Erythroblast (primary cell): ENCODE measurements at regions not wholly inside any gene's neighbourhood (a gene's known extent, or its start where the extent isn't known, plus 50 kb on each side); places are given as distances from the start of the nearest gene placed in this dataset.
A peak's percentile ranks its signal among the peaks of the same experiment; 100 is the strongest.

ENCODE experiments used
- DNase-seq, 2 experiments: peaks; one replicate each; lab custom pipeline; 2025; lab: John Stamatoyannopoulos, UW
- GATA1 ChIP-seq: IDR thresholded peaks from 2 replicates; pipeline ENCODE4 v1.6.1; 2011; ENCODE audit warnings: low read depth, mild to moderate bottlenecking, control low read depth, low read length, moderate library complexity
- POLR2A ChIP-seq: IDR thresholded peaks from 2 replicates; pipeline ENCODE4 v1.6.1; 2011; ENCODE audit warnings: mild to moderate bottlenecking, low read length

DNA sequence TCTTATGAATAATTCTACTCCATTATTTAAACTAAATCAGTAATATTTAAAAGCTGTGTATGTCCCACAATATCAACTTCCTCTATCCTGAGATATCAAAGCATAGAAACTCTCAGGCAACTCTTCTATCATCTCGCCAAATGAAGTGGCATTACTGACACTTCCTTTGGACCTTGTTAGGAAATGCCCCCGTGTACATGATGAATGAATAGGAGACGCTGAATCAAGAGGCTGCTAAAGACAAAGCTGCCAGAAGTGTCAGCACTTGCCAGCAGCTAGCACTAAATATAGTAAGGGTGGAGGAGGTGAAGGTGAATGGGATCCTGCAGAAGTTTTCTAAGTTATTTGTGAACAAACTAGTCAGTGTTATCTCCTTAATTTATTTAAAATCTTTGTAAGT lies 99.5 kb upstream of the BLTP1 start:
- no peak for DNase-seq
- no peak for TF ChIP-seq POLR2A
- no peak for TF ChIP-seq GATA1

DNA sequence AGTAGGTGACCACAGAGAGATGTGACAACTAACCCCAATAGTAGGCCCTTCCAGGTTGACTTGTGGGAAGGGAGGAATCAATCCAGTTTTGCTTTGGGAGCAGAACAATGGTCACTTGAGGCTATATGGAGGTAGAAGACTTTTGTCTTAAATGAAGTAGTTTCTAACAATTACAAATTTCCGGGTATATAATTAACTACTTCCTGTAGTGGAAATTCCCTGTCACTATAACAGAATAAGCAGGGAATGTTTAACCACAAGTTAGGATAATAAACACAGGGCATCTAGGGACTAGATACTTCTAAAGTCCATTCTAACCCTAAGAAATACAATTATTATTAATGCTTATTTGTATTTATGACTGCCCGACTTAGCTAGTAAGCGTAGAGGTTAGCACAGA lies 99.0 kb upstream of the TRPC3 start:
- no peak for DNase-seq
- no peak for TF ChIP-seq POLR2A
- TF ChIP-seq GATA1, result no peak

DNA sequence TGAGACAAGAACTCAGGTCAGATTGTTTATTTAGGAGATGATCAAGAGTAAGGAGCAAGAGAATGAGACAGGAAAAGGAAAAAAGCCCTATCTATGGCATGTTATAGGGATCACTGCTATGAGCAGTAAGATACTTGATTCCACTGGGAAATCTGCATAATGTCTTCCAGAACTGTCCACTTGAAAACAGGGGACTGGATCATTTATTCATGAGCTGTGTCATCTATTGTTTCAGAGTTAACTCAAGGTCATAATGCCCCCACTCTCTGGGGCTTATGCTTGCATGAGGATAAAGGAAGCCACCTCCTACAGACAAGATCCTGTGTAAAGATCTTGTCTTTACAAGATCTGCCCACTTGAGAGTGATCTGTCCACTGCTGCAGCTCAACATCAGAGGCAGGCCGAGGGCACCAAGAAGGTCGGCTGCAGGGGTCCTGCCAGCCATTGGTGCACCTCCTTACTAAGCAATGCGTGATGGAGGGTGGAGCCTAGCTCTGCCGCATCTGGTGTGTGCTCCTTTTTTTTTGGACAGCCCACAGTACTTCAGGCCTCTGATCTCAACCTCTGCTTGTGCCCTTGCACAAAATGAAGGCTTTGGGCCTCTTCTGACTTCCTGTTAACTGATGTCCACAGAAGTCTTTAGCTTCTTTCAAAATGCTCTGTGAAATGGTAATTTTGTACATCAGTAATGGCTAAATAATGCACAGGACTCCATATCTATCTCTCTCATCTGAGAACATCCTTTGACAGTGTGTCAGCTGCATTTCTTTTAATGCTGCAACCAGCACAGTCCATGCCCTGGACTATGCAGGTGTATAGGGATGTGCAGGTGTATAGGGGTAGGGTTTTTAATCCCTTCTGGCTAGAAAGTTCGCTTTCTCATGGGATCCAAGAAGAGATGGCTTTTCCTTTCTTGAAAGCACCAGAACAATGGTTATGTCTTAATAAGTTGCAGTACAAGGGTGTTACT lies 95.9 kb upstream of the TRPC3 start:
- DNase-seq, result no peak
- TF ChIP-seq POLR2A, result no peak
- TF ChIP-seq GATA1, result no peak

DNA sequence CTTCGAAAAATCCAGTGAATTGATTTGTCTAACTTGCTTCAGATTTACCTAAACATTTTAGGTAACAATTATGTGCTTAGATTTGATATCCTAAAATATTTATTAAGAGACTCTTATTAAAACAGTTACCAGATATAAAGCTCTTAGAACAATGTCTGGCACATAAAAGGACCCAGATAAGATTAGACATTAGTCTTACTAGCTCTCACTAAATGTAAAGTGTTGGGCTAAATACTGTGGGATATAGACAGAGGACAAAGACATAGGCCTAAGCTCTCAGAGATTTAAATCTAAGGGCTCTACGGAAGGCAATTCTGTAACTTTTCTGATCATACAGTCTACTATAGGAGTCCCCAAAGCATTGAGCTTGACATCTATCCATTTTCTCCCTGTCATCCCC lies 94.4 kb upstream of the TRPC3 start:
- TF ChIP-seq GATA1, result no peak
- TF ChIP-seq POLR2A, result no peak
- DNase-seq, result no peak

DNA sequence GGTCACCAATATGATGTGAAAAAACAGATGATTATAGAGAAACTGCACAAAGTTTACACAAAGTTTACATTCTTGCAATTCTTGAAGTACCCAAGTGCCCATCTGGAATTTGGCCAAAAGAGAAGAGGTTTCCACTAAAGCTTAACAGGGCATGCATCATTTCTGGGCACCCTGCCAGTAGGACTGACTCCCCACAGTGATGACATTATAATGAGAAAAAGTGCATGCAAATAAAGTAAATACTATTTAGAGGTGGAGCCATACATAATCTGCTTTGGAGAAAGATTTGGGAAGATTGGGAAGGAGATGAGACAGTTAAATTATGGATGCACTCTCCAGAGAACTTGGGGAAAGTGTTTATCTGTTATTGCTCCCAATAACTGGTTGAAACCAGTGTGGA lies 93.7 kb upstream of the TRPC3 start:
- DNase-seq, result peak; percentile 53 to 82
- no peak for TF ChIP-seq POLR2A

DNA sequence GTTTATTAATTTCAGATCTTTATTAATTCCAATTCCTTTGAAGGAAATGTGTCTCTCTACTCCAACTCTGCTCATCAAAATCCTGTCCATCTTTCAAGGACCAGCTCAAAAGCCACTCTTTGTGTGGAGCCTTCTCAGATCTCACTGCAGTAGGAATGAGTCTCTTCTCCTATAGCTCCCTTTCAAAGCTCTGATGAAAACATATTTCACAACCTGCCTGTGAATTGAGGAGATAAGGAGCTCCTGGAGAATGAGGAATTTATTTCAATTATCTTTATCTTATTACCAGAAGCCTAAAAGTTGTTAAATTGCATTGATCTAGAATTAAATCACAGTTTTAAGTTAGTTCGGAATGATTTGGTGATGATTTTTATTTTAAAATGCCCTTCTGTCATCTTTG lies 92.6 kb upstream of the TRPC3 start:
- DNase-seq, result no peak
- TF ChIP-seq GATA1 (no peak), POLR2A (no peak)

DNA sequence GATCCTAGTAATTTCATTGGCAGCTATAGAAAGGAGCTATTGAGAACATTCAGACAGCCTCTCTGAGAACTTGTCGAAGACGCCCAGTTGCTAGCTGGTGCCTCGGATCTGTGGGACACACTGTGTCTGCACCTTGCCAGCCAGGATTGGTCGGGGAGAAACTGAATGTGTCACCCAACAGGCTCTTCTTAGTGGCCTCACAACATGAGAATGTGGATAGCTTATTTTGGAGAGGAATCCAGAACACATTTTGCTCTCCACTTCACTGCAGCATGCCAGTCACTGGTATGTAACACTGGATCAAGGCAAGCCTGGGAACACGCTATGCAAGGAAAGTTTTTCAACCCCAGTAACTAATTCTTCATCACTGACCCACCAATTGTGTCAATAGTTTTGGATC lies 89.5 kb upstream of the TRPC3 start:
- TF ChIP-seq POLR2A (no peak), GATA1 (no peak)
- no peak for DNase-seq

DNA sequence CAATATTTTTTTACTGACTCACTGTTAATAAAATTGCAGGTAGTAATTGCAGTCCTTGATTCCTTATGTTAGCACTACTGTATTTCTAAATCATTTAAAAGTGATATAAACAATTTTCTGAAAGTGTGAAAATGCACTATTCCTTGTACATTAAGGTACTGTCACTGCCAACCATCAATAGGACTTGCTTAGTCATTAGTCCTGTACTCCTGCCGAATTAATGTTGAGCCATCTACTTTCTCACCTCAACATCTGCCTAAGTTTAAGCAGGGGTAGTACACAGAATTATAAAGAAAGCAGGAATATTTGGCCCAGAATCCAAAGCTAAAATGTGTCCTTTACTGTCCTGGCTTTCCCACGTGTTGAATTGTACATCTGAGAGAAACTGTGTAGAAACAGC lies 87.0 kb upstream of the TRPC3 start:
- peak; percentile 60 to 82 for DNase-seq
- no peak for TF ChIP-seq GATA1
- TF ChIP-seq POLR2A, result no peak

DNA sequence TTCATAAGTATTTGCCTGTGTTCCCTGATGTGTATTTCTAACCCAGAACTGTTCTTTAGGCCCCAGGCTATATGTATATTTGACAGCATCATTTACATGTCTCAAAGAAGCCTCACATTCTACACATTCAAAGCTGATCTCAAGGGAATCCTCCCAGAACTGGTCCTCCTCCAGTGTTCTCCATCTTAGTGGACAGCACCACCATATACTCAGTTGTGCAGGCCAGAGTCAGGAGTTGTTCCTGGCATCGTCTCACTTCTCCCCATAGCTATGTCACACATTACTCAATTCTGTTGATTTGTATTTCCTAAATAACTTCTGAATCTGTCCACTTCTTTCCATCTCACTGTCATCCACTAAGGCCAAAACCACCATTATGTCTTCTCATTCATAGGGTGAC lies 82.8 kb upstream of the TRPC3 start:
- TF ChIP-seq GATA1 (no peak), POLR2A (no peak)
- DNase-seq, result no peak

DNA sequence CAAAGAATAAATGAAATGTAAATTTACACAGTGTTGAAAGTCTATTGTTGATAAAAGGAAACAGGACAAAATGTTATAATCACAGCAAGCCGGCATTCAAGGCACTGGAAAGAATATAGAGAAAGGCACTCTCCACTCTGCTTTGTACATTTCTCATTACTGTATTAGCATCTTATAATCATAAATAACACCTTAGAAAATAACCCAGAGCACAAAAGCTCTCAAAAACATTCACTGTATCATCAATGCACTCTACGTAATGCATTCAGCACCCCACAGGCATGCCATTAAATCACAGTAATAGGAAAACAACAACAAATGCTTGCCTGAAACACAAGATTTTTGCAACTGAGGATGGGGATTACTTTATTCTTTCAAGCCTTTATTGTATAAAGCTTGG lies 75.3 kb upstream of the TRPC3 start:
- TF ChIP-seq GATA1, result no peak
- TF ChIP-seq POLR2A, result no peak
- no peak for DNase-seq

DNA sequence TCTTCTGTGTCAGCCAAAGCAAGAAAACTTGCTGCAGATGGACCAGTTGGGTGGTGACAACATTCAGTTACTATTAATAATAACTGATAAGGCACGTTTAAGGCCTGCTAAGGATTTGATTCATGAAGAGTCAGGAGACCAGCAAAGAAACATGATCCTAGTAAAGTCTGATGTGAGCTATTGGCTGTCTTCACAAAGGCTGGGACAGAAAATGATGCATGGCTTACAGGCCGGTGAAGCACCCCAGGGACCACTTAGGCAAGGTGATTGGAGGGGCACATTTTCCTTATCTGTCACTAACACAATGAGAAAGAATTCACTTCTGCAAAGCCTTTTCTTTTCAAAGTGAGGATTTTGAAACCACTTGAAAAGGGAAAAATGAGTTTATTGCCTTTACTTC lies 65.4 kb upstream of the TRPC3 start:
- no peak for DNase-seq
- TF ChIP-seq POLR2A (no peak), GATA1 (no peak)

DNA sequence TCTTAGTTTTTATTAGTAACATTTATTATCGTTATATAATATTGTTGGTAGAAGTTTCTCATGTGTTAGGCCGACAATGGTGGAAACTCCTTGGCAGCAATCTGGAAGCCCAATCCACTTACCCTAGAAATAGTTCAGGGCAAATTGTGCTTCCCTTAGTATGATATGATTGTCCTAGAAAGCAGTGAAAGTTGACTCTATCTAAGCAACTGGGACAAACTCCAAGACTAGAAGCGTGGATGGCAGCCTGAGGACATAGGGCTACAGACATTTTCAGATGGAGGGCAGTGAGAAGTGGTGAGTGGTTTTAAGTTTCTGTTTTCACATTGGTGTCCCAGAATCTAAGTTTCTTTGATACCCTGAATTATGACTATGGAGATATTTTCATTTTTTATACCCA lies 63.3 kb upstream of the TRPC3 start:
- no peak for DNase-seq
- TF ChIP-seq POLR2A (no peak), GATA1 (no peak)

DNA sequence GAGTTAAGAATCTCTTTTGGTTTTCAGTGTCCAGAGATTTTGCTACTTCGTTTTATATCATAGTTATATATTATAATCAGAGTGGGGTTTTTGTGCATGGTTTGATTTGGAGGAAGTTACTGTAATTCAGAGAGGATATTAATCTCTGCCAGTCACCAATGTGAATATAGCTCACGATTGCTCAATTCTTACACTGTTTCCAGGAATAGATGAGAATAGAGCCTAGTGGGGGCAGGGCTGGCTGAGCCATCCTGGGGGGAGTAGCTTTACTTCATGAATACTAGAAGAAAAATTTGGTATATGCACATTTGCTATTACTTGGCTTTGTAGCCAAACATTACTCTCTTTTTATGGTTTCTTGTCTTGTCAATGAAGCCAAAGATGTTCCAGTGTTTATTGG lies 60.9 kb upstream of the TRPC3 start:
- TF ChIP-seq GATA1, result no peak
- no peak for DNase-seq

DNA sequence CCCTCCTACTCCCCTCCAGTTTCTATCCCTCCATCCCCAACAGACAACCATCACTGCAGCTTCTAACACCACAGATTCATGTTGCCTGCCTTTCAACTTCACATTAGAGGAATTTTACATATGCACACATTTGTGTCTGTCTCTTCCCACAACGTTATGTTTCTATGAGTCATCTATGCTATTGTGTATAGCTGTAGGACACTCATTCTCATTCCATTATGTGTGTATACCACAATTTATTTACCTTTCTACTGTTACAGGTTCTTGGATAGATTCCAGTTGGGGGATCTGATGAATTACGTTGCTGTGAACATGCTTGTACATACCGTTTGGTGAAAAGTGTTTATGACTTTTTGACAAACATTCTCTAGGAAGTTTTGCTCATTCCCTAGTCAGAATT lies 58.8 kb upstream of the TRPC3 start:
- no peak for TF ChIP-seq GATA1
- TF ChIP-seq POLR2A, result no peak
- no peak for DNase-seq

DNA sequence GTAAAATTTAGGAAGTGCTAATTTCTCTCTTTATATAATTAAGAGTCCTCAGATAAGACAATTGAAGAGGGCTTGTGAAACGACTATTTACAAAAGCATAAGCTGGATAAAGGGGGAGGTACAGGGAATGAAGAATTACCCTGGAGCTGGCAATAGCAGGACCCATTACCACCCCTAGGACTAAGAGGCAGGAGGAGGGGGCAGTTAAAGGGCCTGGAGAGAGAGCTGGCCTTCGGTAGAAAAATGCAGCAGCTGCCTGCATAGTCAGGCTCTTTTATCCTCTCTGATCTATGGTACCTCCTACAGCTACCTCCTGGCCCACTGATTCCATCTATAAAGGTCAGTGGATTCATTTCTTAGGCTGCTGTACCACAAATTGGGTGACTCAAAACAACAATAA lies 57.7 kb upstream of the TRPC3 start:
- no peak for TF ChIP-seq POLR2A
- no peak for DNase-seq
